ENCODE measurements at regions not wholly inside any gene's neighbourhood (a gene's known extent, or its start where the extent isn't known, plus 50 kb on each side); places are given as distances from the start of the nearest gene placed in this dataset.

DNA sequence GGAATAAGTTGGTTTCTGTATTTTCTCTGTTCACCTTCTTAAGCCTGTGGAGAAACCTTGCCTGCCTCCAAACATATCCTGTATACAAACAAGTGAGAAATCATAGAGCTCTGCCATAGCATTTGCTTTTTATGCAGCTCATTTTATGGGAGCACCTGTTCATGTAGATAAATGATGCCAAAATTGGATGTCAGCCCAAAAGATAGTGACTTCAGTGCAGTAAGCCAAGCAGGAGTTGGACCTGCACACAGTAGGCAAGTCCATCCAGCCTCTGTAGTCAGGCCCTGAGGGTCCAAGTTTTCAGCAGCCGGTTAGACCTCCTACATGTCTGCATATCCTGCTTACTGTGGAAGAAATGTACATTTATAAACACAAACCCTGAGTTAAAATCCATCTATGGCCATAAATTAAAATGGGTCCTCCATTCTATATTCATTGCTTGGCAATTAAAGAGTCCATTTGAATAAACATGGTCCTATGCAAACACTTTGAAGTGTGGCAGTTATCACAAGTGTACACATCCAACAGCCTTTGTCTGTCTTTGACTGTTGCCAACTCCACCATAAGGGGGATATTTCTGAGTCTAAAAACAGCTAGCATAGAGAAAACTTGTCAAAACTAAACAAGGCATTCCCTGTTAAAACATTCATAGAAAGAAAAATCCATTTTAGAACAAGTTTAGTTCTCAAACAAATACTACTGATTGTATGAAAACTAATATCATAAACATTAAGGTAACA lies 847.8 kb downstream of the RPS29 start:
- TF ChIP-seq, protein P1, sequence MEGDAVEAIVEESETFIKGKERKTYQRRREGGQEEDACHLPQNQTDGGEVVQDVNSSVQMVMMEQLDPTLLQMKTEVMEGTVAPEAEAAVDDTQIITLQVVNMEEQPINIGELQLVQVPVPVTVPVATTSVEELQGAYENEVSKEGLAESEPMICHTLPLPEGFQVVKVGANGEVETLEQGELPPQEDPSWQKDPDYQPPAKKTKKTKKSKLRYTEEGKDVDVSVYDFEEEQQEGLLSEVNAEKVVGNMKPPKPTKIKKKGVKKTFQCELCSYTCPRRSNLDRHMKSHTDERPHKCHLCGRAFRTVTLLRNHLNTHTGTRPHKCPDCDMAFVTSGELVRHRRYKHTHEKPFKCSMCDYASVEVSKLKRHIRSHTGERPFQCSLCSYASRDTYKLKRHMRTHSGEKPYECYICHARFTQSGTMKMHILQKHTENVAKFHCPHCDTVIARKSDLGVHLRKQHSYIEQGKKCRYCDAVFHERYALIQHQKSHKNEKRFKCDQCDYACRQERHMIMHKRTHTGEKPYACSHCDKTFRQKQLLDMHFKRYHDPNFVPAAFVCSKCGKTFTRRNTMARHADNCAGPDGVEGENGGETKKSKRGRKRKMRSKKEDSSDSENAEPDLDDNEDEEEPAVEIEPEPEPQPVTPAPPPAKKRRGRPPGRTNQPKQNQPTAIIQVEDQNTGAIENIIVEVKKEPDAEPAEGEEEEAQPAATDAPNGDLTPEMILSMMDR (IDR thresholded peaks at IDR 0.05 in 4 of 5, conservative IDR thresholded peaks at IDR 0.05 in 1 of 5) = no peak
- TF ChIP-seq POLR2A (IDR thresholded peaks at IDR 0.05) = no peak

Data from gastrocnemius medialis (tissue), 4 donors.